TTC549 (cell line): ENCODE measurements at regions not wholly inside any gene's neighbourhood (a gene's known extent, or its start where the extent isn't known, plus 50 kb on each side); places are given as distances from the start of the nearest gene placed in this dataset.
"Not testable (repeated sequence)": the region's sequence is repeated elsewhere in the genome, so short reads cannot be mapped to it uniquely, and the experiment has no call there.

ENCODE experiments used
- FAIRE-seq: peaks from 2 replicates; lab custom pipeline; 2012; peaks lifted over from hg19 to GRCh38; lab: Jason Lieb, UNC

- no peak for FAIRE-seq
Observed at GRCh38 chr13:99695857-99696256, 194.6 kb downstream of the TM9SF2 start.

GRCh38 chr13:99693852-99694611 lies 192.8 kb downstream of the TM9SF2 start:
- FAIRE-seq, result no peak

- FAIRE-seq, result no peak
Observed at GRCh38 chr13:99693351-99693750, 192.1 kb downstream of the TM9SF2 start.

GRCh38 chr13:99692854-99693253 lies 191.6 kb downstream of the TM9SF2 start:
- FAIRE-seq, result no peak

GRCh38 chr13:99691552-99691951 lies 190.3 kb downstream of the TM9SF2 start:
- no peak for FAIRE-seq

- no peak for FAIRE-seq
Observed at GRCh38 chr13:99690426-99691174, 189.3 kb downstream of the TM9SF2 start.

- FAIRE-seq, result no peak
Observed at GRCh38 chr13:99689955-99690354, 188.7 kb downstream of the TM9SF2 start.

GRCh38 chr13:99688776-99689175 lies 187.5 kb downstream of the TM9SF2 start:
- FAIRE-seq, result no peak

GRCh38 chr13:99687723-99688397 lies 186.6 kb downstream of the TM9SF2 start:
- no peak for FAIRE-seq

- no peak for FAIRE-seq
Observed at GRCh38 chr13:99686944-99687411, 185.7 kb downstream of the TM9SF2 start.

- no peak for FAIRE-seq
Observed at GRCh38 chr13:99686157-99686572, 184.9 kb downstream of the TM9SF2 start.

GRCh38 chr13:99681695-99682094 lies 180.4 kb downstream of the TM9SF2 start:
- FAIRE-seq, result no peak

- no peak for FAIRE-seq
Observed at GRCh38 chr13:99677116-99677951, 176.1 kb downstream of the TM9SF2 start.

- FAIRE-seq, result no peak
Observed at GRCh38 chr13:99671746-99672145, 170.5 kb downstream of the TM9SF2 start.

- FAIRE-seq, result not testable (repeated sequence)
Observed at GRCh38 chr13:99669096-99669495, 167.8 kb downstream of the TM9SF2 start.

- FAIRE-seq, result no peak
Observed at GRCh38 chr13:99666146-99666805, 165.0 kb downstream of the TM9SF2 start.

GRCh38 chr13:99665711-99666110 lies 164.4 kb downstream of the TM9SF2 start:
- FAIRE-seq, result no peak

- no peak for FAIRE-seq
Observed at GRCh38 chr13:99663908-99664307, 162.6 kb downstream of the TM9SF2 start.

- FAIRE-seq, result no peak
Observed at GRCh38 chr13:99663185-99663825, 162.0 kb downstream of the TM9SF2 start.

GRCh38 chr13:99662678-99663077 lies 161.4 kb downstream of the TM9SF2 start:
- no peak for FAIRE-seq

- no peak for FAIRE-seq
Observed at GRCh38 chr13:99661791-99662190, 160.5 kb downstream of the TM9SF2 start.
